Activated naive CD8-positive, alpha-beta T cell treated with anti-CD3 and anti-CD28 coated beads, Interleukin-2, amount 50 U/mL, for 24 hours (primary cell): ENCODE measurements at regions not wholly inside any gene's neighbourhood (a gene's known extent, or its start where the extent isn't known, plus 50 kb on each side); places are given as distances from the start of the nearest gene placed in this dataset.

Experiments
- ATAC-seq: fragments of 150-1000 bp; cut with Tn5 transposase; one replicate; pipeline ENCODE4 v1.10.0; 2021
- DNase-seq: peaks from one replicate; pipeline ENCODE4 v3.0.0; 2021
- H3K27ac Mint-ChIP-seq: one replicate; pipeline ENCODE4 v1.8.0; 2021; ENCODE audit warnings: mild to moderate bottlenecking, mixed read lengths
- H3K27me3 Mint-ChIP-seq: one replicate; pipeline ENCODE4 v1.8.0; 2021; ENCODE audit warnings: mixed read lengths
- H3K36me3 Mint-ChIP-seq: one replicate; pipeline ENCODE4 v1.8.0; 2021; ENCODE audit warnings: low read depth, mixed read lengths
- H3K4me1 Mint-ChIP-seq: one replicate; pipeline ENCODE4 v1.8.0; 2021; ENCODE audit warnings: mixed read lengths
- H3K4me3 Mint-ChIP-seq: one replicate; pipeline ENCODE4 v1.8.0; 2021; ENCODE audit warnings: mild to moderate bottlenecking, moderate library complexity, mixed read lengths
- H3K9me3 Mint-ChIP-seq: one replicate; pipeline ENCODE4 v1.8.0; 2021; ENCODE audit warnings: mixed read lengths

GRCh38 chr7:32263611-32264010, 193.4 kb upstream of the PDE1C start:
- no peak overlapping the region for H3K4me3 Mint-ChIP-seq
- no peak for ATAC-seq
- H3K4me1 Mint-ChIP-seq, result no peaks in the 10 kb centered on the region
- no peaks in the 10 kb centered on the region for H3K36me3 Mint-ChIP-seq
- H3K9me3 Mint-ChIP-seq, result no peaks in the 10 kb centered on the region
- H3K27ac Mint-ChIP-seq, result no peak overlapping the region
- no peaks in the 10 kb centered on the region for H3K27me3 Mint-ChIP-seq
- DNase-seq, result no peak

- ATAC-seq (no peak), DNase-seq (no peak)
- no peak overlapping the region for H3K27ac Mint-ChIP-seq
- no peaks in the 10 kb centered on the region for H3K4me1 Mint-ChIP-seq
- H3K27me3 Mint-ChIP-seq, result no peaks in the 10 kb centered on the region
- H3K4me3 Mint-ChIP-seq, result no peak overlapping the region
- H3K36me3 Mint-ChIP-seq, result no peaks in the 10 kb centered on the region
- H3K9me3 Mint-ChIP-seq, result no peaks in the 10 kb centered on the region
Measured at GRCh38 chr7:32262315-32262714, 192.1 kb upstream of the PDE1C start.

GRCh38 chr7:32259931-32260596, 189.9 kb upstream of the PDE1C start:
- no peaks in the 10 kb centered on the region for H3K36me3 Mint-ChIP-seq
- no peaks in the 10 kb centered on the region for H3K4me1 Mint-ChIP-seq
- H3K4me3 Mint-ChIP-seq, result no peak overlapping the region
- ATAC-seq (no peak), DNase-seq (no peak)
- no peak overlapping the region for H3K27ac Mint-ChIP-seq
- no peaks in the 10 kb centered on the region for H3K9me3 Mint-ChIP-seq
- H3K27me3 Mint-ChIP-seq, result no peaks in the 10 kb centered on the region

GRCh38 chr7:32258265-32258664, 188.1 kb upstream of the PDE1C start:
- Mint-ChIP-seq H3K9me3 (no peaks in the 10 kb centered on the region), H3K36me3 (no peaks in the 10 kb centered on the region), H3K27me3 (no peaks in the 10 kb centered on the region), H3K27ac (no peak overlapping the region), H3K4me3 (no peak overlapping the region), H3K4me1 (no peaks in the 10 kb centered on the region)
- DNase-seq, result no peak
- ATAC-seq, result no peak

- no peaks in the 10 kb centered on the region for H3K4me1 Mint-ChIP-seq
- no peaks in the 10 kb centered on the region for H3K27me3 Mint-ChIP-seq
Measured at GRCh38 chr7:32257621-32258020, 187.4 kb upstream of the PDE1C start.

GRCh38 chr7:32256811-32257210, 186.6 kb upstream of the PDE1C start:
- DNase-seq (no peak), ATAC-seq (no peak)
- H3K27ac Mint-ChIP-seq, result no peak overlapping the region
- H3K27me3 Mint-ChIP-seq, result no peaks in the 10 kb centered on the region
- no peak overlapping the region for H3K4me3 Mint-ChIP-seq
- no peaks in the 10 kb centered on the region for H3K36me3 Mint-ChIP-seq
- no peaks in the 10 kb centered on the region for H3K9me3 Mint-ChIP-seq
- H3K4me1 Mint-ChIP-seq, result no peaks in the 10 kb centered on the region

More at GRCh38 chr7:32257621-32258020, 187.4 kb upstream of the PDE1C start:
- no peak for ATAC-seq
- no peak overlapping the region for H3K4me3 Mint-ChIP-seq
- no peaks in the 10 kb centered on the region for H3K36me3 Mint-ChIP-seq
- H3K9me3 Mint-ChIP-seq, result no peaks in the 10 kb centered on the region
- H3K27ac Mint-ChIP-seq, result no peak overlapping the region
- no peak for DNase-seq

GRCh38 chr7:32256376-32256775, 186.2 kb upstream of the PDE1C start:
- Mint-ChIP-seq H3K9me3 (no peaks in the 10 kb centered on the region), H3K4me3 (no peak overlapping the region), H3K27ac (no peak overlapping the region), H3K4me1 (no peaks in the 10 kb centered on the region), H3K36me3 (no peaks in the 10 kb centered on the region), H3K27me3 (peaks cover 1% of the 10 kb centered on the region)
- DNase-seq (no peak), ATAC-seq (no peak)

- Mint-ChIP-seq H3K36me3 (no peaks in the 10 kb centered on the region), H3K27ac (no peak overlapping the region), H3K4me1 (no peaks in the 10 kb centered on the region), H3K4me3 (no peak overlapping the region), H3K9me3 (no peaks in the 10 kb centered on the region), H3K27me3 (peaks cover 3% of the 10 kb centered on the region)
- ATAC-seq, result no peak
- no peak for DNase-seq
Measured at GRCh38 chr7:32255036-32255435, 184.8 kb upstream of the PDE1C start.

GRCh38 chr7:32253299-32253698, 183.1 kb upstream of the PDE1C start:
- Mint-ChIP-seq H3K27me3 (peaks cover 3% of the 10 kb centered on the region), H3K9me3 (no peaks in the 10 kb centered on the region), H3K4me3 (no peak overlapping the region), H3K36me3 (no peaks in the 10 kb centered on the region), H3K27ac (no peak overlapping the region), H3K4me1 (no peaks in the 10 kb centered on the region)
- no peak for DNase-seq
- no peak for ATAC-seq

- H3K9me3 Mint-ChIP-seq, result no peaks in the 10 kb centered on the region
- no peaks in the 10 kb centered on the region for H3K4me1 Mint-ChIP-seq
- DNase-seq, result no peak
- H3K27me3 Mint-ChIP-seq, result peaks cover 3% of the 10 kb centered on the region
- no peak overlapping the region for H3K4me3 Mint-ChIP-seq
- ATAC-seq, result no peak
- no peaks in the 10 kb centered on the region for H3K36me3 Mint-ChIP-seq
- H3K27ac Mint-ChIP-seq, result no peak overlapping the region
Measured at GRCh38 chr7:32251659-32252058, 181.5 kb upstream of the PDE1C start.

- DNase-seq, result no peak
- no peak overlapping the region for H3K4me3 Mint-ChIP-seq
- no peaks in the 10 kb centered on the region for H3K9me3 Mint-ChIP-seq
- no peak for ATAC-seq
- no peak overlapping the region for H3K27ac Mint-ChIP-seq
- H3K4me1 Mint-ChIP-seq, result no peaks in the 10 kb centered on the region
- H3K36me3 Mint-ChIP-seq, result no peaks in the 10 kb centered on the region
- peaks cover 3% of the 10 kb centered on the region for H3K27me3 Mint-ChIP-seq
Measured at GRCh38 chr7:32250471-32251260, 180.5 kb upstream of the PDE1C start.

- Mint-ChIP-seq H3K36me3 (no peaks in the 10 kb centered on the region), H3K27me3 (peaks cover 3% of the 10 kb centered on the region), H3K4me3 (no peak overlapping the region), H3K4me1 (no peaks in the 10 kb centered on the region), H3K9me3 (no peaks in the 10 kb centered on the region), H3K27ac (no peak overlapping the region)
- ATAC-seq (no peak), DNase-seq (no peak)
Measured at GRCh38 chr7:32250003-32250402, 179.8 kb upstream of the PDE1C start.

GRCh38 chr7:32248522-32248921, 178.3 kb upstream of the PDE1C start:
- H3K27ac Mint-ChIP-seq, result no peak overlapping the region
- H3K4me3 Mint-ChIP-seq, result no peak overlapping the region
- no peaks in the 10 kb centered on the region for H3K4me1 Mint-ChIP-seq

GRCh38 chr7:32244806-32245345, 174.7 kb upstream of the PDE1C start:
- Mint-ChIP-seq H3K27me3 (no peaks in the 10 kb centered on the region), H3K9me3 (no peaks in the 10 kb centered on the region), H3K36me3 (no peaks in the 10 kb centered on the region), H3K27ac (no peak overlapping the region), H3K4me3 (no peak overlapping the region), H3K4me1 (no peaks in the 10 kb centered on the region)
- no peak for DNase-seq
- no peak for ATAC-seq

More at GRCh38 chr7:32248522-32248921, 178.3 kb upstream of the PDE1C start:
- peaks cover 3% of the 10 kb centered on the region for H3K27me3 Mint-ChIP-seq
- ATAC-seq, result no peak
- H3K36me3 Mint-ChIP-seq, result no peaks in the 10 kb centered on the region
- no peak for DNase-seq
- H3K9me3 Mint-ChIP-seq, result no peaks in the 10 kb centered on the region

- Mint-ChIP-seq H3K36me3 (no peaks in the 10 kb centered on the region), H3K4me1 (no peaks in the 10 kb centered on the region), H3K9me3 (no peaks in the 10 kb centered on the region), H3K27ac (no peak overlapping the region), H3K4me3 (no peak overlapping the region), H3K27me3 (no peaks in the 10 kb centered on the region)
- ATAC-seq (no peak), DNase-seq (no peak)
Measured at GRCh38 chr7:32243687-32244290, 173.6 kb upstream of the PDE1C start.
